Posterior vena cava (tissue), 2 donors: ENCODE measurements at regions not wholly inside any gene's neighbourhood (a gene's known extent, or its start where the extent isn't known, plus 50 kb on each side); places are given as distances from the start of the nearest gene placed in this dataset.
"Not testable (repeated sequence)": the region's sequence is repeated elsewhere in the genome, so short reads cannot be mapped to it uniquely, and the experiment has no call there.

ENCODE experiments used
- DNase-seq: peaks from one replicate; pipeline ENCODE4 v3.0.0-alpha.2; 2020; ENCODE audit warnings: low spot score
- intact Hi-C, 2 donors: fragments of 100-400 bp; cut with DNase I; formaldehyde crosslinking; loops; one replicate each; pipeline versions ENCODE4 v1.14.1 to v1.14.2; 2022 to 2023
- donor health status: DM: yes; HTN: yes; CAD: no.
- donor health status: DM: yes; HTN: yes; CAD: no.

DNA sequence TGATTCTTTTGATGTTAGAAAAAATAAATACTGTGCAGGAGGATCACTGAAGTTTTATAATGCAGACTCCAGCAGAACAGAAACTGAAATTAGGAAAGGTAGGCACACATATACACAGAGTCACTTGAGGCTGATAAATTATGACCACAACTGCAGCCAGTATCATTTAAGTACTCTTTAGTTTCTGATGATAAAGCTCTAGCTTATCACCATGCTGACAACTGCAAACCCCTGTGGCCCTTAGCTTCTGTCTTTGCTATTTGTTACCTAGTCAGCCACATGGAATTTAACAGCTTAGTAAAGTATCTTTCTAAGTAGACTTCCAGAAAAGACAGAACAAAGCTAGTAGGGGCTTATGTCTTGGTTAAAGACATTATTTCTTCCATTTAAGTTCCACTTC, 734.8 kb upstream of the CDH6 start:
- intact Hi-C loops = no loop called here
- DNase-seq = no peak

DNA sequence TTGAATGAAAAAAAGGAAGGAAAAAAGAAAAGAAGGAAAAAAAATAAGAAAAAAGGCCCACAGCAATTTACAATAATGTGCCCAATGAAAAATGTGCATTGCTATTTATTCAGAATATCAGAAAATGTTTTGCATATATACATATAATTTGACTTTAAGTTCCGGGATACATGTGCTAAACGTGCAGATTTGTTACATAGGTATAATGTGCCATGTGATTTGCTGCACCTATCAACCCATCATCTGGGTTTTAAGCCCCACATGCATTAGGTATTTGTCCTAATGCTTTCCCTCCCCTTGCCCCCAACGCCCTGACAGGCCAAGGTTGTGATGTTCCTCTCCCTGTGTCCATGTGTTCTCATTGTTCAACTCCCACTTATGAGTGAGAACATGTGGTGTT, 738.0 kb upstream of the CDH6 start:
- intact Hi-C loops, DNase-seq: not testable (repeated sequence)

DNA sequence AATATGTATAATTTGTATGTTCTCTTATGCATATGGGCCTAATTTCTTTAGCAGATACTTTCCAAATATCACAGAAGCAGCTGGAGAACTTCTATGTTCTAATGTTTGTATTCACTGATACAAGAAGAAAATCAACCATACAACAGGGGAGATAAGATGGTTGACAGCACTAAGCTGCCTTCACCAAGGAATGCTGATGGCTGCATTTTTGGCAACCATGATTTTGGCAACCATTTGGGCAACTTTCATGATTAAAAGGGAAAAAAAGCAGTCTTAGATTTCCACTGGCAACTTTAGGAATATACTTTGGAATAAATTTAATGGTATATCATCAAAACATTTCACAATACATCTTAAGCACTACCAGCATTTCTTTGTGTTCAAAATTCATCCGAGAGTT, 740.3 kb upstream of the CDH6 start:
- intact Hi-C loops = no loop called here
- DNase-seq = no peak

DNA sequence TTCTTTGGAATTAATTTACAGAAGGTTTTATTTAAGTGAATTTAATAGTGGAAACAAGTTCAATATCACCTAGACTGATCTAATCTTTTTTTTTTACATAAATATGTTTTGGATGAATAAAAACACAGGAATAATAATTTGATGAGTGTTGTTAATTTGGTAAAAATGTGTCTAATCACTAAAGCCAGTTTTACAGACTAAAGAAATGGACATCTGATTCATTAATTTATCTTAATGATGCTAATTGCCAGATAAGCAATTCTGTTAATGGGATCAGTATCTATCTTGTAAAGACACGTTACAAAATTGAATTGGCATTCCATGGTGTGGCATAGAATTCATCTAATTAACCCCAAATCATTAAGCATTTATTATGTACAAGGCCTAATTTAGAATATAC, 743.3 kb upstream of the CDH6 start:
- intact Hi-C loops = no loop called here
- DNase-seq = no peak

DNA sequence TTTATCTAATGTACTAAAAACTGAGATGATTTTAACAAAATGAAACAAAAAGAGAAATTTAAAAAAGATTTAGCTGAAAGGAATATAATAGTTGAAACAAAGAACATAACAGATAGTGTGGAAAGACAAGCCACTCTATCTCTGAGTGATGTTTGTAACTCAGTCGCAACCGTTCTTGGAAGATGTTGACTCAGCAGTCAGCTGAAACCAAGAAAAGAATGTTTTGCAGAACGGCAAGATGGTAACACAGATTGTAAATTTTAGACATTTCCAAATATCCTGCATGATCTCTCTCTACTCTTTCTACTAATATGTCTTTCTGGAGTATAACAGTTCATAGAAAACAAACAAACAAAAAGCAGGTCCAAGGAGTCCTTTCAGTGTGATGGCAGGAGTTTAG, 746.1 kb upstream of the CDH6 start:
- intact Hi-C loops = no loop called here
- DNase-seq = no peak

DNA sequence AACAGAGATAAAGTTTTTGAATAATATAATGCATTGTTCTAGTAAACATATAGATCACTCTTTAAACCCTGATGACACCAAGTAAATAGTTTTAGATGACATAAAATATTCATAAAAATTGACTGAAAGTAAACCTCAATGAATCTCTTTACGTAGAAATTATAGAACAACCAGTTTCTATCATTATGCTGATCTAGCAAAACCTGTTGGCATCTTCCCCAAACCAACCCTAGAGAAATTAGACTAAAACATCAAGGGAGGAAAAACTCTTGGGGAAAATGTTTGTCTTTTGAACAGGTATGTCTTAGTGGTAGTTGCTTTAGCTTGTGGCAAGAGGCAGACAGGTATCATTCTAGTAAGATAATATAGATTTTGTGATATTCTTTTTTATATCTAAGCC, 747.0 kb upstream of the CDH6 start:
- intact Hi-C loops = no loop called here
- no peak for DNase-seq

DNA sequence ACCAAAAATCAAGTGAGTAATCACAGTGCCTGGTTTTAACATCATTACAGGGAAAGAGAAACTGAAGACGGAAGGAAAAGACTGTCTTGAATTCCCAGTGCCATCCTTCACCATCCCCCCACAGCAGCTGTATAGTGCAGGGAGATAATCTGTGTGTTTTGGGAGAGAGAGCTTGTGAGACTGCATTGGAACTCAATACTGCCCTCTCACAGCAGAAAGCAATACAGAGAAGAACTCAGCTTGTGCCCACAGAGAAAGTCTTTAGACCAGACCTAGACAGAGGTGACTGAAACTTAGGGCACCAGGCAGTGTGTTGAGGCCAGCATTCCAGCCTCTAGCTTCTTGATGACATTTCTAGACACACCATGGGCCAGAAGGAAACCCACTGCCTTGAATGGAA, 754.7 kb upstream of the CDH6 start:
- intact Hi-C loops = no loop called here
- no peak for DNase-seq

DNA sequence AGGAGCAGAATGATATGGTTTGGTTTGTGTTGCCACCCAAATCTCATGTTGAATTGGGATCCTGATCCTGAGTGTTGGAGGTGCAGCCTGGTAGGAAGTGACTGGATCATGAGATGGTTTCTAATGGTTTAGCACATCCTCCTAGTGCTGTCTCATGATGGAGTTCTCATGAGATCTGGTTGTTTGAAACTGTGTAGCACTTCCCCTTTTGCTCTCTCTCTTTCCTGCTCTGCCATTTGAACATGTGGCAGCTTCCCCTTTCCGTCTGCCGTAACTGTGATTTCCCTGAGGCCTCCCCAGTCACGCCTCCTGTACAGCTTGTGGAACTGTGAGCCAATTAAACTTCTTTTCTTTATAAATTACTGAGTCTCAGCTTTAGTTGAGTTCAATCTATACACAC, 756.8 kb upstream of the CDH6 start:
- intact Hi-C loops = no loop called here

DNA sequence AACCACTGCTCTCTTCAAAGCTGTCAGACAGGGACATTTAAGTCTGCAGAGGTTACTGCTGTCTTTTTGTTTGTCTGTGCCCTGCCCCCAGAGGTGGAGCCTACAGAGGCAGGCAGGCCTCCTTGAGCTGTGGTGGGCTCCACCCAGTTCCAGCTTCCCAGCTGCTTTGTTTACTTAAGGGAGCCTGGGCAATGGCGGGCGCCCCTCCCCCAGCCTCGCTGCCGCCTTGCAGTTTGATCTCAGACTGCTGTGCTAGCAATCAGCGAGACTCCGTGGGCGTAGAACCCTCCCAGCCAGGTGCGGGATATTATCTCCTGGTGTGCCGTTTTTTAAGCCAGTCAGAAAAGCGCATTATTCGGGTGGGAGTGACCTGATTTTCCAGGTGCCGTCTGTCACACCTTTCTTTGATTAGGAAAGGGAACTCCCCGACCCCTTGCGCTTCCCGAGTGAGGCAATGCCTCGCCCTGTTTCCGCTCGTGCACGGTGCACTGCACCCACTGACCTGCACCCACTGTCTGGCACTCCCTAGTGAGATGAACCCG, 764.5 kb upstream of the CDH6 start:
- intact Hi-C loops, DNase-seq: not testable (repeated sequence)

More for the DNA sequence above, 756.8 kb upstream of the CDH6 start:
- no peak for DNase-seq

DNA sequence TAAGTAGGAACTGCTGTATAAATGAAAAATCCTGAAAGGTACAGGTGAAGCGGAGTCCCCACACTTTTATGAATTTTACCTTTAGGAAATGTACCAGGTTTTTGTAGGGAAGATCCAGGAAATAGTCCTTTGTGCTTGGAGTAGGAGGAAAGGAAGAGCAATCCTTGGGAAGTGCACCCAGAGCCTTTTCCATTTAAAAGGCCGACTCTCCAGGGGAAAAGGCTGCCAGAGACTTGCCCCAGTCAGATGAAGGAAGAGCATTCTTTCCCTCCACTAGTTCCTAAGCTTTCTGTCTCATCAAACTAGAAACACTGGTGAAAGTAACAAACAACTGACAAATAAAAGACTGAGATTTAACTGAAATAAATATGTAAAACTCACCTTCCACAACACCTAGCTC, 779.4 kb upstream of the CDH6 start:
- DNase-seq = no peak
- intact Hi-C loops = no loop called here

DNA sequence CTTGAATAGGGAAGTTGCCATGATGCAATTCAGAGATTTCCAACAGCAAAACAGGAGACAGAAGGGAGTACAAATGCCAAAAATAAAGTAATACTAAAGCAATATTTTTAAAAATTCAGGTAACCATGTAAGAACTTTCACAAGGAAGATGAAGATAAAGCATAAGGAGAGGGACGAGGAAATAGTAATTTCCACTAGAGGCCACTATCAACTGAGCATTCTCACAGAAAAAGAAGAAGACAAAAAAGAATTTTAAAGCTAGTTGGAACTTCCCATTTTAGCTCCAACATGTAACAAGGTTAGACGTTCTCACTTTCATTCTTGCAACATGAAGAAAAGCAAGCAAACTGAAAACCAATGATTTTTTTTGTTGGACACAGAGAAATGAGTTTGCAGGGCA, 779.9 kb upstream of the CDH6 start:
- intact Hi-C loops = no loop called here
- DNase-seq = no peak

DNA sequence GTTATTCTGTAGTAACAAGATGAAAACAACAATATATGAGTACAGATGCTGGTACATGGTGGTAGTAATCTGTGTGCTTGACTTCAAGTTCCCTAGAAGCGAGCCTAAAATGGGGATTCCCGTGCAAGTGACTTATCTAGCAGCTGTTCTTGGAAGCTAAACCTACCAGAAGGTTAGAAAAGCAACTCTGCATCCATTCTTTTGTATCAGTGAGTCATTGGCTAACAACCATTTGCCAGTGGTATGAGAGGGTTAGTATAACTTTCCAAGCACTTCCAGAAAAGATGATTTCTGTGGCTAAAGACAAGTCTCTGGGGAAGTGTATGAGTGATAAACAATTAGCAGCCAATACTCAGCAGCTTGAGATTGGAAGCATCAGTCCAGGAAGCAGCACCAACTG, 787.7 kb upstream of the CDH6 start:
- no peak for DNase-seq
- intact Hi-C loops = no loop called here

DNA sequence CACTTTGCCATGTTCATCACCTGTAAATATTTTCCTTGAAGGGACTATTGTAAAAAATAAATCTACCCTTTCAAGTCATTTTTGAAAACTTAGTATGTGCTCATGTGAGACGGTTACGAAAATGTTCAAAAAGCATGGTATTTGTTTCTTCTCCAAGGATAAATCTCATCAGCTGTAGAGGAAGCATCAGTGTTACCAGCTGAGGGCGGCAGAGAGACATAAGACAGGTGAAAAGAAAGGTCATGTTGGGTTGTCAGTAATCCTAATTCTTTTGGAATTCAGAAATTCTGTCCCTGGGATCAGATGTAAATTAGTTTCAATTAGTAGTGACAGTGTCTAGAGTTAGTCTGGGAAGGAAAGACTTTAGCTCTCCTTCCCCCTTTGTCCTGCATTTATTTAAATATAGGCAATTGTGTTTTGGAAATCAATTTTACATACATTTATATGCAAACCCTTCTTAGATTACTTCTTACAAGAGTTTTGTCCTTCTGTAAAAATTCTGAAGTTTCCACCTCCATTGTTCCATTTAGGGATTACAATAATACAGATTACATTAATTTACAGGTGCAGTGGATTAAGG, 791.9 kb upstream of the CDH6 start:
- DNase-seq = no peak
- intact Hi-C loops = no loop called here

DNA sequence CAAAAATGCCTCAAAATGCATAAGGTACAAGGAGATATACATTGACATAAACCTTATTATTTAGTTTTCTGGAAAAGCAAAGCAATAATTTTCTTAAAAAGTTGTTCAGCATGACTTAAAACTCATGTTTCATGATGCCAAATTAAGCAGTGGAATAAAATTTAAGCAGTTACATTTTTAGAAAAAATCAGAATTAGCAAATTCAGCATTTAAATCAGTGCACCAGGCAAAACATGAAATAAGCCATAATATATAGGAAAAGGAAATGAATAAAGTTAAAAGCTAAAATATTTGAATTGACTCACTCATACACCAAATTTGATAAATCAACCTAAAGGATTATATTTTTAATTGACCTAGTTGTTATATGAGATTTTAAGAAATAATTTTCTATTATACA, 795.1 kb upstream of the CDH6 start:
- DNase-seq = no peak
- intact Hi-C loops = no loop called here

DNA sequence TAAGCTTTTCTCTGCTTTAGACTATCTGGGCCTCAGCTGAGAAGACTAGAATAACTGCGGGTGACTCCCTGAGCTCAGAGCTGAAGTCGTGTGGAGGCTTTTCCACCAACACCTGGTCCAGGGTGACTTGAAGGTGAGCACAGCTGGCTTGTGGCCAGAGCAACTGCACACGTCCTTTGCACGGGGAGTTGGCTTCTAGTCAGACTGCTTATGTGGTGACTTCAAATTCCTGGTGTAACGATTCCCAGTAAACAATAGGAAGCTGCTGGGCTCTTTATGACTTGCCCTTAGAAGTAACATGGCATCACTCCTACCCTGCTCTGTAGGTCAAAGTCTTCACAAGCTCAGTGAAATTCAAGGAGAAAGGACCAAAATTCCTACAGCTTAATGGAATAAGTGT, 800.6 kb upstream of the CDH6 start:
- intact Hi-C loops = no loop called here
- no peak for DNase-seq

DNA sequence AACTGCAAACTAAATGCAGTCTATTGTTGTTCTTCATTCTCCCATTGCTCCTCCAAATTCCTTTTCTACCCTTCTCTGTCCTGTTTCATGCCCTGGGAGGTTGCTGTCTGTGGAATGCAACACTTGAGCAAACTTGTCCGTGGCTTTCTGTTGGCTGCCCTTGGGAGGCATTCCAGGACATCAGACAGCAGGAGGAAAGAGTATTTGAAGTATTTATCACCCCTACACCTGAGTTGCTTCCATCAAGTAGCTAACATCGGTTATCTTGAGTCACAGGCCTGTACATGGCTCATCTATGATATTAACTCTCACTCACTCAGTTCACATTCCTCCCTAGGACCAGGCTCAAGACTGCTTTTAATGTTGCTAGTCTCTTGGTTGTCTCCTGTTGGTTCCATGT, 803.4 kb upstream of the CDH6 start:
- intact Hi-C loops = no loop called here
- DNase-seq = no peak

DNA sequence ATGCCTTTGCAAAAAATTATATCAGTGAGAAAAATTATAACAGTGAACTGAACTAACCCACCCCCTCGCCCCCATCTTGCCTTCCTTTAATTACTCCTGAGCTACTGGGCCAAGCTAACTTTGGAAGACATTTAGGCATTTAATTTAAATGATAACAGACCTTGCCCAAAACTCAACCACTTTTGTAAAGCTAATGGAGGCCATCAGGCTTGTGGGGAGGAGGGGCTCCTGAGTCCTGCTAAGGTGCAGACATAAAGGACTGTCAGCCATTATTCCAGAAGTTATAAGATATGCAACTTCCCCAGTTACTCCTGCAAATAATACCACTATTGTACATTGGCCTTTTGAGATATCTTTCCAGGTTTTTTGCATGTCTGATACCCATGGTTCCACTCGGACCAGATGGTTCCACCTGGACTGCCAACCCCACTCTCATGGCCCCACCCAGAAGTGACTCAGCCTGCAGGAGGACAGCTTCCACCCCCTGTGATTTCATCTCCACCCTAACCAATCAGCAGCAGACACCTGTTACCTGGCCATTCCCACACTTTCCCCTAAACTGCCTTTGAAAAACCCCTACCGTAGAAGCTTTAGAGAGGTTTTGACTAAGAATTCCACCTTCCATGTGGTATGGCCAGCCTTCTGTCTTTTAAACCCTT, 805.4 kb upstream of the CDH6 start:
- intact Hi-C loops = no loop called here
- no peak for DNase-seq

DNA sequence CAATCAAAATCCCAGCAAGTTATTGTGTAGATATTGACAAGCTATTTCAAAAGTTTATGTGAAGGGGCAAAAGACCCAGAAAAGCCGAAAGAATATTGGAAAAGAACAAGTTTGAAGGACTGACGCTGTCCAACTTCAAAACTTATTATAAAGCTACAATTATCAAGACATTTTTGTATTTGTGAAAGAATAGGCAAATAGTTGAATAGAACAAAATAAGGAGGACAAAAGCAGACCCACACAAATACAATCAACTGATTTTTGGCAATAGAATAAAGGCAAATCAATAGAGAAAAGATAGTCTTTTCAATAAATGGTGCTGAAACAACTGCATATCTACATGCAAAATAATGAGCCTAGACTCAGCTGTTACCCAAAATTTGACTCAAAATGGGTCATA, 807.7 kb upstream of the CDH6 start:
- intact Hi-C loops = no loop called here
- no peak for DNase-seq

DNA sequence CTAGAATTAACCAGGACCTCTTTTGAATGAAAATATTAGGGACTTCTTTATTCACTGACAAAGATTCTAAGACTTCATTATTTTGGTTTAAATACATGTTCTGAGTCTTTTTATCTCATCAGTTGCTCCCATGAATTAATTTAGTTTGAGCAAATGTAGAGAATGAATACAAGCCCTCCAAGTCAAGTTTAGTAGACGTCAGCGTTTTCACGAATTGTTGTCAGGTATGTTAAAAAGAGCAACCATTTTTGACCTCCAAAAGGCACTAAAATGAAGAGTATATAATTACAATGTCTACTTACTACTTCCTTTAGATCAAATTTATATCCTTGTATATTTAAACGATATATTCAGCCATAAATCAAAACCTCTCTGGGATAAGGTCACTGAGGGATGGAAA, 809.3 kb upstream of the CDH6 start:
- intact Hi-C loops = no loop called here
- DNase-seq = no peak

DNA sequence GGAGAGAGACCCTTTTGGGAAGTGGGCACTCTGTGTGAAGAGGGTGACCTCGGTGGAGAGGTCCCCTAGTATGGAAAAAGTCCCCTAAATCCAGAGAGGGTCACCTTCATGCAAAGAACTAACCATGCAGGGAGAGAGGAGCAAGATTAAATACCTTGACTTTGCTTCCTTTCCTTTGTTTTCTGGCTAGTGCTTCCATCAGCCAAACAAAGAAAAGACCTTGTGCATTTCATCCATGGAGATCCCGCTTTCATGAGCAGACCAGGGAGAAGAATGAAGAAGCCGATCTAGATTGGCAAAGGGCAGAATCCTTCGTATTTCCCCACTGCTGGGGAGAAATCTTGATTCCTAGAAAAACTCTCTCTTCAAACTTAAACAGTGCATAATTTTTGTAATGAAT, 813.3 kb upstream of the CDH6 start:
- intact Hi-C loops = no loop called here
- no peak for DNase-seq

DNA sequence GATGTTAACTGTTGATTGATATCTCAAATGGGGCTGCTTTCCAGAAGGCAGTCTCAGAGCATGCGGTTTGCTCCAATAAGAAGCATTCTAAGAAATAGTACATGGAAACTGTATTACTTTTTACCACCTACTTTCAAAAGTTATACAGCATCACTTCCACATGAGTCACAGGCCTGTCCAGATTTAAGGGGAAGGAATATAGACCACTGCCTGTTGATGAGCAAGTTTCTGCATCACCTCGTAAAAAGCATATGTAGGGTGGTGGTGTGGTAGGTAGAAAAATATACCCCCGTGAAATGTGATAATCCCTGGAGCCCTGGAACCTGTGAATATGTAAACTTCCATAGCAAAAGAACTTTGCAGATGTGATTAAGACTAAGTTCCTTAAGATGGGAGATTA, 816.6 kb upstream of the CDH6 start:
- intact Hi-C loops = no loop called here
- DNase-seq = no peak

DNA sequence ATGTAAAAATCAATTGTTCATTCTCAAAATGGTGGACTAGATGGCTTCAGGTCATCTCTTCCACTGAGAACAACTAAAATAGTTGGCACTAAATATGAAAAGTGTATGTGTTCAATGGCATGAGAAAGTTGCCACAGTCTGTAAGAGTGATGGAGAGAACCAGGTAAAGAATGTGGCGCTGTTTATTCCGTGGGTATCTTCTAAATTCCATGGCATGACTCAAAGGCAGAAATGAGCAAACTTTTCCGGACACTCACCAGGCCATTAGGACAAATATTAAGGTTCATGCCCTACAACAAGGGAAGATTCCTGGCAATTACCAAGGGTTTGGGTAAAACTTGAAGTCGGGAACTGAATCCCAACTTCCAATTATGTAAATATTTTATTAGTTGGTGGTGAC, 825.4 kb upstream of the CDH6 start:
- intact Hi-C loops = no loop called here

More for the DNA sequence above, 825.4 kb upstream of the CDH6 start:
- DNase-seq = no peak
